Liver (tissue), 3 donors: ENCODE measurements at regions not wholly inside any gene's neighbourhood (a gene's known extent, or its start where the extent isn't known, plus 50 kb on each side); places are given as distances from the start of the nearest gene placed in this dataset.

Experiments used
- CTCF ChIP-seq: fragments of 150-350 bp; IDR thresholded peaks from 2 replicates; pipeline ENCODE4 v1.5.1; 2017; ENCODE audit warnings: improper control_type of control experiment, low read depth, low read length; ENCODE audit not compliant: missing input control
- GABPA ChIP-seq, 2 donors: IDR thresholded peaks in 1 of 2; conservative IDR thresholded peaks in 1 of 2; 2 replicates each; pipeline ENCODE4 v1.6.1; 2016; ENCODE audit warnings: antibody characterized with exemption in 2 of 2, mild to moderate bottlenecking in 1 of 2, moderate library complexity in 1 of 2
- YY1 ChIP-seq: IDR thresholded peaks from 2 replicates; pipeline ENCODE4 v1.6.1; 2016; ENCODE audit warnings: antibody characterized with exemption, mild to moderate bottlenecking
- donor health status: healthy.
- donor health status: healthy.

GRCh38 chr7:21318916-21319270, 109.0 kb upstream of the SP4 start:
- TF ChIP-seq CTCF (no peak), GABPA (IDR thresholded peaks at IDR 0.05 in 1 of 2, conservative IDR thresholded peaks at IDR 0.05 in 1 of 2) (no peak), YY1 (no peak)
